ENCODE measurements at regions not wholly inside any gene's neighbourhood (a gene's known extent, or its start where the extent isn't known, plus 50 kb on each side); places are given as distances from the start of the nearest gene placed in this dataset.
"Not testable (repeated sequence)": the region's sequence is repeated elsewhere in the genome, so short reads cannot be mapped to it uniquely, and the experiment has no call there.

GRCh38 chr4:124978536-124978935 lies 266.0 kb upstream of the ANKRD50 start:
- TF ChIP-seq, protein P1, sequence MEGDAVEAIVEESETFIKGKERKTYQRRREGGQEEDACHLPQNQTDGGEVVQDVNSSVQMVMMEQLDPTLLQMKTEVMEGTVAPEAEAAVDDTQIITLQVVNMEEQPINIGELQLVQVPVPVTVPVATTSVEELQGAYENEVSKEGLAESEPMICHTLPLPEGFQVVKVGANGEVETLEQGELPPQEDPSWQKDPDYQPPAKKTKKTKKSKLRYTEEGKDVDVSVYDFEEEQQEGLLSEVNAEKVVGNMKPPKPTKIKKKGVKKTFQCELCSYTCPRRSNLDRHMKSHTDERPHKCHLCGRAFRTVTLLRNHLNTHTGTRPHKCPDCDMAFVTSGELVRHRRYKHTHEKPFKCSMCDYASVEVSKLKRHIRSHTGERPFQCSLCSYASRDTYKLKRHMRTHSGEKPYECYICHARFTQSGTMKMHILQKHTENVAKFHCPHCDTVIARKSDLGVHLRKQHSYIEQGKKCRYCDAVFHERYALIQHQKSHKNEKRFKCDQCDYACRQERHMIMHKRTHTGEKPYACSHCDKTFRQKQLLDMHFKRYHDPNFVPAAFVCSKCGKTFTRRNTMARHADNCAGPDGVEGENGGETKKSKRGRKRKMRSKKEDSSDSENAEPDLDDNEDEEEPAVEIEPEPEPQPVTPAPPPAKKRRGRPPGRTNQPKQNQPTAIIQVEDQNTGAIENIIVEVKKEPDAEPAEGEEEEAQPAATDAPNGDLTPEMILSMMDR (IDR thresholded peaks at IDR 0.05): not testable (repeated sequence)
- TF ChIP-seq POLR2A, POLR2AphosphoS5 (IDR thresholded peaks at IDR 0.05): not testable (repeated sequence)
